ENCODE measurements at regions not wholly inside any gene's neighbourhood (a gene's known extent, or its start where the extent isn't known, plus 50 kb on each side); places are given as distances from the start of the nearest gene placed in this dataset.

DNA sequence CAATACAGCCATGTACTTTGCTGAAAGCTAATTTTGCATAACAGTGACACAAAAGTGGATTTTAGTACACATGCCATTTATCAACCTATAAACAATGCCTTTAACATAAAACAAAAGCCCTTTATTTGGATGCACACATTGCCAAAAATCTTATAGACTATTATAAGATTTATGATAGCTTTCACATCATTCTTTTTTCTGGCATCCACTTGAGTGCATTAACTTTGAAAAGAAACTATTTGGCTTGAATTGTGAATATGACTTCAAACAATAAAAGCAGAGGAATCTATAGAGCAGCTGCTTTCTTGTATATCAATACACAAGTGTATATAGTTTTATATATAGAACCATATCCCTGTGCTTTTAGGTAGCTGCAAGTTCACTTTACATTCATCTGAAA, 577.4 kb downstream of the CBLN2 start:
- no peak for TF ChIP-seq POLR2A (IDR thresholded peaks at IDR 0.05)
- TF ChIP-seq, protein P1, sequence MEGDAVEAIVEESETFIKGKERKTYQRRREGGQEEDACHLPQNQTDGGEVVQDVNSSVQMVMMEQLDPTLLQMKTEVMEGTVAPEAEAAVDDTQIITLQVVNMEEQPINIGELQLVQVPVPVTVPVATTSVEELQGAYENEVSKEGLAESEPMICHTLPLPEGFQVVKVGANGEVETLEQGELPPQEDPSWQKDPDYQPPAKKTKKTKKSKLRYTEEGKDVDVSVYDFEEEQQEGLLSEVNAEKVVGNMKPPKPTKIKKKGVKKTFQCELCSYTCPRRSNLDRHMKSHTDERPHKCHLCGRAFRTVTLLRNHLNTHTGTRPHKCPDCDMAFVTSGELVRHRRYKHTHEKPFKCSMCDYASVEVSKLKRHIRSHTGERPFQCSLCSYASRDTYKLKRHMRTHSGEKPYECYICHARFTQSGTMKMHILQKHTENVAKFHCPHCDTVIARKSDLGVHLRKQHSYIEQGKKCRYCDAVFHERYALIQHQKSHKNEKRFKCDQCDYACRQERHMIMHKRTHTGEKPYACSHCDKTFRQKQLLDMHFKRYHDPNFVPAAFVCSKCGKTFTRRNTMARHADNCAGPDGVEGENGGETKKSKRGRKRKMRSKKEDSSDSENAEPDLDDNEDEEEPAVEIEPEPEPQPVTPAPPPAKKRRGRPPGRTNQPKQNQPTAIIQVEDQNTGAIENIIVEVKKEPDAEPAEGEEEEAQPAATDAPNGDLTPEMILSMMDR (IDR thresholded peaks at IDR 0.05): no peak
- DNase-seq: no peak
- Histone ChIP-seq H3K27me3 (no peaks in the 10 kb centered on the region), H3K9me3 (no peaks in the 10 kb centered on the region), H3K4me1 (no peaks in the 10 kb centered on the region), H3K36me3 (no peaks in the 10 kb centered on the region), H3K27ac (no peak overlapping the region), H3K4me3 (no peak overlapping the region)
- intact Hi-C loops (cut with DNase I; ENCODE audit: low total_unique reads): no loop called here

DNA sequence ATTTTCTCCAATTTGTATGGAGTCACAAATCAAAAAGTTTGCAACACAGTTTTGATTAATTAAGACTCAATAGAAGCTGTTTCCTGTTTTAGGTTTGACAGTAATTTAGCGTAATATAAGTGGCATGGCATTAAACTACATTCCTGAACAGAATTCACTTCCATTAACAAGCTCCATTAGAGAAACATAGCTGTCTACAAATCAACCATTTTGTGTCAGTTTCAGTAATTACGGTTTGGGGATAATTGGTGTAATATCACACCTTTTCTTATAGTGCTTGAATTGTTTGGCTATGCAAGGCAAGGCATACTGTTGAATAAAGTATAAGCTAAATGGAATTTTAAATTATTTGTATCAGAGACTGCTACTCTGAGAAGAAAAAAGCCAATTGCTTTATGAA, 585.5 kb downstream of the CBLN2 start:
- H3K4me1 ChIP-seq: no peaks in the 10 kb centered on the region
- no peaks in the 10 kb centered on the region for H3K9me3 ChIP-seq
- TF ChIP-seq POLR2A (IDR thresholded peaks at IDR 0.05): no peak
- TF ChIP-seq, protein P1 (IDR thresholded peaks at IDR 0.05): no peak
- no peak for DNase-seq
- H3K27me3 ChIP-seq: no peaks in the 10 kb centered on the region
- H3K36me3 ChIP-seq: no peaks in the 10 kb centered on the region
- H3K4me3 ChIP-seq: no peak overlapping the region
- H3K27ac ChIP-seq: no peak overlapping the region
- intact Hi-C loops (cut with DNase I; ENCODE audit: low total_unique reads): no loop called here

DNA sequence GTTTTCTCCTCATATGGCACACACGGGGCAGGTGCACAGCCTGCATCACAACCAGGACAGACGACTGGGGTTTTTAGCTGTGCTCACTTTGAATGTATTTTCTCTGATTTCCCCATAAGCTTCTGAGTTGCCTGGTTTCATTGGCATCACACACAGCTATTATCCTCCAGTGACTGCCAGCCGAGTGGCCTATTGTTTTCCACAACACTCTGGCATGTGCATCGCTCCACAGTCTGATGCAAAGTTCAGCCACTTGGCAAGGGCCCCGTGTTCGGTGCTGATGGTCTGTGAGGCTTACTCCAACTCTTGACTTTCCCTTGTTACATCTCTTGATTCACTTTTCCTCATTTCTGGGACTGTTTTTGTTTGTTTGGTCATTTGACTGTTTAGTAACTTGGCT, 593.1 kb downstream of the CBLN2 start:
- Histone ChIP-seq H3K27me3 (no peaks in the 10 kb centered on the region), H3K36me3 (no peaks in the 10 kb centered on the region), H3K4me1 (no peaks in the 10 kb centered on the region), H3K4me3 (no peak overlapping the region), H3K9me3 (no peaks in the 10 kb centered on the region), H3K27ac (no peak overlapping the region)
- intact Hi-C loops (cut with DNase I; ENCODE audit: low total_unique reads): no loop called here
- DNase-seq: no peak
- no peak for TF ChIP-seq POLR2A (IDR thresholded peaks at IDR 0.05)
- TF ChIP-seq, protein P1 (IDR thresholded peaks at IDR 0.05): no peak

DNA sequence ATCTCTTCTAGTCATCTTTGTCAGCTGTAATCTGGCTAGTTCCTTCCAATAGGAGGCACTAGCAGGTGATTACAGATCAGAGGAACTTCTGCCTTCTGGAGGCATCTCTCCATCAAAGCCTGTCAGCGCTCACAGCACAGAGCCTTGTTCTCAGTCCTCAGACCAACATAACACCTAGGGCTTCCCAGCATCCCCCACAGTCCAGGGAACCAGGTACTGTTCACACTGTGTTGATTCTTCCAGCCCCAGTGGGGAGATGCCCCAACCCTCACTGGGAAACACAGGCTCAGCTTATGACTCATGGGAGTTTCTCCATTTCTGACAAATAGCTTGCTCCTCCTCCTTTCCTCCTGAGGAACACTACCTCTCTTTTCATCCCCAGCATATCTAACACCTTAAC, 601.7 kb downstream of the CBLN2 start:
- DNase-seq: no peak
- peaks cover 0 to 3% of the 10 kb centered on the region in 2 donors for H3K9me3 ChIP-seq
- no peaks in the 10 kb centered on the region for H3K4me1 ChIP-seq
- H3K27me3 ChIP-seq: no peaks in the 10 kb centered on the region
- no peak overlapping the region for H3K4me3 ChIP-seq
- no peak overlapping the region for H3K27ac ChIP-seq
- intact Hi-C loops (cut with DNase I; ENCODE audit: low total_unique reads): no loop called here
- H3K36me3 ChIP-seq: no peaks in the 10 kb centered on the region
- no peak for TF ChIP-seq POLR2A (IDR thresholded peaks at IDR 0.05)
- TF ChIP-seq, protein P1 (IDR thresholded peaks at IDR 0.05): no peak

DNA sequence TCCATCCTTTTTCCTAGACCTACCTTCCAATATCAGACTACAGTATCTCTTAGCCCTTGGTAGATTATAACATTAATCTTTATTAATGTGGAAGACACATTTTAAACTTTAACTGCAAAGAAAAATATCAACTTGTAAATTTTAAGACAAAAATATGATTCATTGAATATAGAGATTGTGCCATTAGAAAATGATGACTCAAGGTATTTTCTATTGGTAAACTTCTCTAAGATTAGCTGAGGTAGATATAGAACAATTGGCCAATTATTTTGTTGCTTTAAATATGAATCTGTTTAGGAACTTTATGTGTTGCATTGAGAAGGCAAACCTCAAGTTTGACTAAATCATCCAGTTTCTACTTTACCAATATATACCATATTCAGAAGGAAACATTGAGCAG, 604.7 kb downstream of the CBLN2 start:
- no peak for TF ChIP-seq POLR2A (IDR thresholded peaks at IDR 0.05)
- TF ChIP-seq, protein P1 (IDR thresholded peaks at IDR 0.05): no peak
- DNase-seq: no peak
- H3K9me3 ChIP-seq: peaks cover 0 to 3% of the 10 kb centered on the region in 2 donors
- no peaks in the 10 kb centered on the region for H3K4me1 ChIP-seq
- H3K27me3 ChIP-seq: no peaks in the 10 kb centered on the region
- no peak overlapping the region for H3K4me3 ChIP-seq
- intact Hi-C loops (cut with DNase I; ENCODE audit: low total_unique reads): no loop called here
- H3K27ac ChIP-seq: no peak overlapping the region
- H3K36me3 ChIP-seq: no peaks in the 10 kb centered on the region

Measured in uterus (tissue), 3 donors.